MCF 10A (cell line): ENCODE measurements at regions not wholly inside any gene's neighbourhood (a gene's known extent, or its start where the extent isn't known, plus 50 kb on each side); places are given as distances from the start of the nearest gene placed in this dataset.

Experiments used
- BruUV-seq: library from RNA; stranded (reverse); fragments of 400-500 nt; replicated peaks from 2 replicates; lab custom pipeline; 2021; lab: Mats Ljungman, UMichigan
- CTCF ChIA-PET: fragments of 300-600 bp; sonication (Branson Sonifier 250); formaldehyde crosslinking; extraction: SDS; loops from one replicate; lab custom pipeline; 2021; ENCODE audit warnings: antibody characterized with exemption, inconsistent platforms; lab: Yijun Ruan, JAX
- POLR2A ChIA-PET: fragments of 300-600, 350-650 bp; sonication (Branson Sonifier 250); formaldehyde crosslinking; extraction: SDS; loops from one replicate; lab custom pipeline; 2020; ENCODE audit warnings: antibody characterized with exemption, inconsistent platforms; lab: Yijun Ruan, JAX
- DNase-seq: peaks from one replicate; pipeline ENCODE4 v3.0.0-alpha.2; 2018; ENCODE audit not compliant: unreplicated experiment
- H3K27ac Mint-ChIP-seq: one replicate; pipeline ENCODE4 v1.8.0; 2022; ENCODE audit warnings: mild to moderate bottlenecking, low read depth, mixed read lengths; ENCODE audit not compliant: unreplicated experiment
- H3K27me3 Mint-ChIP-seq: one replicate; pipeline ENCODE4 v1.8.0; 2022; ENCODE audit warnings: mixed read lengths; ENCODE audit not compliant: insufficient read depth, unreplicated experiment
- H3K36me3 Mint-ChIP-seq: one replicate; pipeline ENCODE4 v1.8.0; 2022; ENCODE audit warnings: mild to moderate bottlenecking, moderate library complexity, mixed read lengths; ENCODE audit not compliant: insufficient read depth, unreplicated experiment
- H3K4me1 Mint-ChIP-seq: one replicate; pipeline ENCODE4 v1.8.0; 2022; ENCODE audit warnings: mixed read lengths; ENCODE audit not compliant: insufficient read depth, unreplicated experiment
- H3K4me3 Mint-ChIP-seq: one replicate; pipeline ENCODE4 v1.8.0; 2022; ENCODE audit warnings: mild to moderate bottlenecking, moderate library complexity, mixed read lengths; ENCODE audit not compliant: unreplicated experiment
- H3K9me3 Mint-ChIP-seq: one replicate; pipeline ENCODE4 v1.8.0; 2022; ENCODE audit warnings: mixed read lengths; ENCODE audit not compliant: unreplicated experiment
- intact Hi-C: fragments of 100-400 bp; cut with micrococcal nuclease; formaldehyde crosslinking; loops from 2 replicates; pipeline ENCODE4 v1.14.1; 2022
- TF ChIP-seq, protein P1 (sequence below): fragments of 200-600 bp; IDR thresholded peaks from one replicate; pipeline ENCODE4 v1.8.0; 2022; ENCODE audit warnings: antibody characterized with exemption, mild to moderate bottlenecking; ENCODE audit not compliant: unreplicated experiment

GRCh38 chr4:64539234-64539849 is 130.1 kb upstream of the TECRL start:
- DNase-seq: peak; percentile 83
- H3K9me3 Mint-ChIP-seq: no peaks in the 10 kb centered on the region
- H3K4me1 Mint-ChIP-seq: no peaks in the 10 kb centered on the region
- ChIA-PET CTCF (interaction anchor here (0.6 to 3.2 kb wide), 29 partner anchors 8 to 1243 kb away, joined by 3 to 19 read pairs (median 4); no protein-coding TSS in a partner anchor), POLR2A (interaction anchor here (0.6 to 1.6 kb wide), 2 partner anchors 13 to 381 kb away, joined by 3 to 7 read pairs; no protein-coding TSS in a partner anchor)
- no peaks in the 10 kb centered on the region for H3K36me3 Mint-ChIP-seq
- no TSS peak for BruUV-seq
- no peak overlapping the region for H3K27ac Mint-ChIP-seq
- TF ChIP-seq, protein P1, sequence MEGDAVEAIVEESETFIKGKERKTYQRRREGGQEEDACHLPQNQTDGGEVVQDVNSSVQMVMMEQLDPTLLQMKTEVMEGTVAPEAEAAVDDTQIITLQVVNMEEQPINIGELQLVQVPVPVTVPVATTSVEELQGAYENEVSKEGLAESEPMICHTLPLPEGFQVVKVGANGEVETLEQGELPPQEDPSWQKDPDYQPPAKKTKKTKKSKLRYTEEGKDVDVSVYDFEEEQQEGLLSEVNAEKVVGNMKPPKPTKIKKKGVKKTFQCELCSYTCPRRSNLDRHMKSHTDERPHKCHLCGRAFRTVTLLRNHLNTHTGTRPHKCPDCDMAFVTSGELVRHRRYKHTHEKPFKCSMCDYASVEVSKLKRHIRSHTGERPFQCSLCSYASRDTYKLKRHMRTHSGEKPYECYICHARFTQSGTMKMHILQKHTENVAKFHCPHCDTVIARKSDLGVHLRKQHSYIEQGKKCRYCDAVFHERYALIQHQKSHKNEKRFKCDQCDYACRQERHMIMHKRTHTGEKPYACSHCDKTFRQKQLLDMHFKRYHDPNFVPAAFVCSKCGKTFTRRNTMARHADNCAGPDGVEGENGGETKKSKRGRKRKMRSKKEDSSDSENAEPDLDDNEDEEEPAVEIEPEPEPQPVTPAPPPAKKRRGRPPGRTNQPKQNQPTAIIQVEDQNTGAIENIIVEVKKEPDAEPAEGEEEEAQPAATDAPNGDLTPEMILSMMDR: peak; percentile 53
- no peak overlapping the region for H3K4me3 Mint-ChIP-seq
- intact Hi-C loops: loop anchor here (1.0 to 2.0 kb wide), 5 partner anchors 45 to 1243 kb away; no protein-coding TSS in a partner anchor
- no peaks in the 10 kb centered on the region for H3K27me3 Mint-ChIP-seq

GRCh38 chr4:64538219-64538618 is 129.0 kb upstream of the TECRL start:
- TF ChIP-seq, protein P1: no peak
- Mint-ChIP-seq H3K9me3 (no peaks in the 10 kb centered on the region), H3K27ac (no peak overlapping the region), H3K36me3 (no peaks in the 10 kb centered on the region), H3K4me1 (no peaks in the 10 kb centered on the region), H3K27me3 (no peaks in the 10 kb centered on the region), H3K4me3 (no peak overlapping the region)
- DNase-seq: no peak
- intact Hi-C loops: loop anchor here (2.0 kb wide), 3 partner anchors 47 to 1241 kb away; no protein-coding TSS in a partner anchor
- CTCF ChIA-PET: interaction anchor here (0.6 to 3.2 kb wide), 24 partner anchors 9 to 1521 kb away, joined by 3 to 19 read pairs (median 4); no protein-coding TSS in a partner anchor
- POLR2A ChIA-PET: interaction anchor here (1.6 kb wide), 1 partner anchor 380 kb away, joined by 7 read pairs; no protein-coding TSS in a partner anchor
- BruUV-seq: no TSS peak

DNA sequence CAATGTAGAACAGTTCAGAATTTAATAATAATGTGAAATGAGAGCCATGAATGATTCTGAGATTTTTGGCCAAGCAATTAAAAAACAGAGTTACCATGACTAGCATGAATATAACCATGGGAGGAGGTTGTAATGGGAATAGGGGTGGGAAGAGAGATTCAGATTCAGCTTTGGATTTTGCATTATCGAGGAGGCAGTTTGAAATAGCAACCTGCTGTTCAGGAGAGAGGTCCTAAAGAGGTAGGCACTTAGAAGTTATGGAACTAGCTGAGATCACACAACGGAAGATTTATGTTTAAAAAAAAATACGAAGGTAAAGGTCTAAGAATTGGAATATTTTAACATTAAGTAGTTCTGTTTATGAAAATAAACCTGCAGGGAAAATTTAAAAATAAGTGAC is 124.4 kb upstream of the TECRL start:
- no TSS peak for BruUV-seq
- ChIA-PET CTCF (no interaction called here), POLR2A (no interaction called here)
- Mint-ChIP-seq H3K36me3 (peaks cover 6% of the 10 kb centered on the region), H3K4me1 (no peaks in the 10 kb centered on the region), H3K27me3 (no peaks in the 10 kb centered on the region), H3K4me3 (no peak overlapping the region), H3K9me3 (peaks cover 5% of the 10 kb centered on the region), H3K27ac (no peak overlapping the region)
- no peak for DNase-seq
- intact Hi-C loops: no loop called here
- TF ChIP-seq, protein P1: no peak

- Mint-ChIP-seq H3K9me3 (peaks cover 5% of the 10 kb centered on the region), H3K36me3 (peaks cover 6% of the 10 kb centered on the region), H3K4me1 (no peaks in the 10 kb centered on the region), H3K27ac (no peak overlapping the region), H3K27me3 (no peaks in the 10 kb centered on the region), H3K4me3 (no peak overlapping the region)
- no TSS peak for BruUV-seq
- intact Hi-C loops: no loop called here
- TF ChIP-seq, protein P1: no peak
- ChIA-PET POLR2A (interaction anchor here (0.5 kb wide), 1 partner anchor 9 kb away, joined by 3 read pairs; no protein-coding TSS in a partner anchor), CTCF (no interaction called here)
- DNase-seq: no peak
Measured at GRCh38 chr4:64533159-64533558, 123.9 kb upstream of the TECRL start.
